ENCODE measurements at regions not wholly inside any gene's neighbourhood (a gene's known extent, or its start where the extent isn't known, plus 50 kb on each side); places are given as distances from the start of the nearest gene placed in this dataset.
"Not testable (repeated sequence)": the region's sequence is repeated elsewhere in the genome, so short reads cannot be mapped to it uniquely, and the experiment has no call there.

GRCh38 chr6:887583-888235 lies 194.8 kb upstream of the EXOC2 start:
- H3K4me3 ChIP-seq, result no peak overlapping the region
- no peaks in the 10 kb centered on the region for H3K27me3 ChIP-seq
- no peak for DNase-seq
- H3K36me3 ChIP-seq, result no peaks in the 10 kb centered on the region
- TF ChIP-seq EP300 (IDR thresholded peaks at IDR 0.05), result no peak
- no peak for TF ChIP-seq POLR2A (IDR thresholded peaks at IDR 0.05)
- 79 to 85% (median 81%) methylated on average over 28 to 35 of the region's 35 CpGs for WGBS, 3 donors
- H3K4me1 ChIP-seq (ENCODE audit: insufficient read depth), result no peaks in the 10 kb centered on the region
- H3K9me3 ChIP-seq, result no peaks in the 10 kb centered on the region
- intact Hi-C loops (cut with DNase I), result no loop called here
- H3K27ac ChIP-seq, result no peak overlapping the region

- H3K4me3 ChIP-seq; H3K36me3 ChIP-seq; H3K4me1 ChIP-seq (ENCODE audit: insufficient read depth); DNase-seq; H3K27me3 ChIP-seq; intact Hi-C loops (cut with DNase I); H3K9me3 ChIP-seq; H3K27ac ChIP-seq: not testable (repeated sequence)
- 90 to 93% (median 92%) methylated on average over 9 of the region's 9 CpGs for WGBS, 3 donors
These were observed 193.2 kb upstream of the EXOC2 start for GRCh38 chr6:886116-886515.

- 76 to 77% (median 76%) methylated on average over 7 of the region's 7 CpGs for WGBS, 3 donors
- H3K27ac ChIP-seq, result no peak overlapping the region
These were observed 192.2 kb upstream of the EXOC2 start for GRCh38 chr6:885051-885590.

DNA sequence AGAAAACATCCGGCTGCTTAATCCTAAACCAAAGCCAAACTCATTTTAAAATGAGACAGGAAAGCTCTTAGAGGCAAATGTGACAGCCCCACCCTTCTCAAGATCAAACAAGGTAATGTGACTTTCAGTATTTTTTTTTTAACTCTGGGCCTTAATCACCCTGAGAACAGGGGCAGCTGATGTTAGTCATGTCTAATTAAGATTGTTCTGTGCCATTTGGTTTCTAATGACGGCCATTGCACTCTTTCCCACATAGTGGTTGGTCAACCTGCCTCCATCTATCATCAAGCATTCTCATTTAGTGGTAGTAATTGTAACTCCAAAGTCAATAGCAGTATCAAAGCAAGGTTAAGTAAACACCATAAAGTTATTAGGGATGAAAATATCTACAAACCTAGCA lies 191.6 kb upstream of the EXOC2 start:
- Histone ChIP-seq H3K9me3 (no peaks in the 10 kb centered on the region), H3K36me3 (no peaks in the 10 kb centered on the region), H3K4me1 (ENCODE audit: insufficient read depth) (no peaks in the 10 kb centered on the region), H3K27me3 (no peaks in the 10 kb centered on the region), H3K4me3 (no peak overlapping the region), H3K27ac (no peak overlapping the region)
- intact Hi-C loops (cut with DNase I), result no loop called here
- no peak for DNase-seq
- no peak for TF ChIP-seq EP300 (IDR thresholded peaks at IDR 0.05)
- TF ChIP-seq POLR2A (IDR thresholded peaks at IDR 0.05), result no peak
- TF ChIP-seq, protein P1, sequence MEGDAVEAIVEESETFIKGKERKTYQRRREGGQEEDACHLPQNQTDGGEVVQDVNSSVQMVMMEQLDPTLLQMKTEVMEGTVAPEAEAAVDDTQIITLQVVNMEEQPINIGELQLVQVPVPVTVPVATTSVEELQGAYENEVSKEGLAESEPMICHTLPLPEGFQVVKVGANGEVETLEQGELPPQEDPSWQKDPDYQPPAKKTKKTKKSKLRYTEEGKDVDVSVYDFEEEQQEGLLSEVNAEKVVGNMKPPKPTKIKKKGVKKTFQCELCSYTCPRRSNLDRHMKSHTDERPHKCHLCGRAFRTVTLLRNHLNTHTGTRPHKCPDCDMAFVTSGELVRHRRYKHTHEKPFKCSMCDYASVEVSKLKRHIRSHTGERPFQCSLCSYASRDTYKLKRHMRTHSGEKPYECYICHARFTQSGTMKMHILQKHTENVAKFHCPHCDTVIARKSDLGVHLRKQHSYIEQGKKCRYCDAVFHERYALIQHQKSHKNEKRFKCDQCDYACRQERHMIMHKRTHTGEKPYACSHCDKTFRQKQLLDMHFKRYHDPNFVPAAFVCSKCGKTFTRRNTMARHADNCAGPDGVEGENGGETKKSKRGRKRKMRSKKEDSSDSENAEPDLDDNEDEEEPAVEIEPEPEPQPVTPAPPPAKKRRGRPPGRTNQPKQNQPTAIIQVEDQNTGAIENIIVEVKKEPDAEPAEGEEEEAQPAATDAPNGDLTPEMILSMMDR (IDR thresholded peaks at IDR 0.05), result no peak
- WGBS, 3 donors, result 28 to 40% (median 39%) methylated on average over 2 of the region's 2 CpGs

More at GRCh38 chr6:885051-885590, 192.2 kb upstream of the EXOC2 start:
- no peak for TF ChIP-seq POLR2A (IDR thresholded peaks at IDR 0.05)
- no peak for TF ChIP-seq EP300 (IDR thresholded peaks at IDR 0.05)
- TF ChIP-seq, protein P1 (IDR thresholded peaks at IDR 0.05), result no peak
- Histone ChIP-seq H3K27me3 (no peaks in the 10 kb centered on the region), H3K4me3 (no peak overlapping the region), H3K4me1 (ENCODE audit: insufficient read depth) (no peaks in the 10 kb centered on the region), H3K36me3 (no peaks in the 10 kb centered on the region), H3K9me3 (no peaks in the 10 kb centered on the region)
- no peak for DNase-seq
- intact Hi-C loops (cut with DNase I), result no loop called here

- H3K4me3 ChIP-seq, result no peak overlapping the region
- TF ChIP-seq EP300 (IDR thresholded peaks at IDR 0.05) (no peak), POLR2A (IDR thresholded peaks at IDR 0.05) (no peak)
- TF ChIP-seq, protein P1 (IDR thresholded peaks at IDR 0.05), result no peak
- no peaks in the 10 kb centered on the region for H3K27me3 ChIP-seq
- H3K4me1 ChIP-seq (ENCODE audit: insufficient read depth), result no peaks in the 10 kb centered on the region
- 56 to 65% (median 58%) methylated on average over 11 of the region's 11 CpGs for whole genome bisulfite sequencing, 3 donors
- no peaks in the 10 kb centered on the region for H3K9me3 ChIP-seq
- no peaks in the 10 kb centered on the region for H3K36me3 ChIP-seq
- H3K27ac ChIP-seq, result no peak overlapping the region
- intact Hi-C loops (cut with DNase I), result no loop called here
- no peak for DNase-seq
These were observed 189.2 kb upstream of the EXOC2 start for GRCh38 chr6:882084-882598.

Data from ovary (tissue), 7 donors.